GM21528 (cell line): ENCODE measurements at regions not wholly inside any gene's neighbourhood (a gene's known extent, or its start where the extent isn't known, plus 50 kb on each side); places are given as distances from the start of the nearest gene placed in this dataset.

Experiments used
- ATAC-seq: cut with Tn5 transposase; IDR thresholded peaks from one replicate; pipeline ENCODE4 v1.9.1; 2021; ENCODE audit warnings: mild to moderate bottlenecking, moderate library complexity; ENCODE audit not compliant: unreplicated experiment, low FRiP score

GRCh38 chr16:9185381-9185780 is 93.9 kb downstream of the HAPSTR1 start:
- no peak for ATAC-seq

- ATAC-seq = no peak
Observed at GRCh38 chr16:9186061-9186460, 94.6 kb downstream of the HAPSTR1 start.

- ATAC-seq = no peak
Observed at GRCh38 chr16:9188721-9189120, 97.3 kb downstream of the HAPSTR1 start.

- no peak for ATAC-seq
Observed at GRCh38 chr16:9191274-9191850, 99.9 kb downstream of the HAPSTR1 start.

GRCh38 chr16:9192746-9193145 is 101.3 kb downstream of the HAPSTR1 start:
- ATAC-seq = no peak

- no peak for ATAC-seq
Observed at GRCh38 chr16:9195287-9195686, 103.8 kb downstream of the HAPSTR1 start.

- no peak for ATAC-seq
Observed at GRCh38 chr16:9197957-9198661, 106.7 kb downstream of the HAPSTR1 start.

- ATAC-seq = no peak
Observed at GRCh38 chr16:9199311-9199710, 107.9 kb downstream of the HAPSTR1 start.

GRCh38 chr16:9199751-9200150 is 108.3 kb downstream of the HAPSTR1 start:
- ATAC-seq = no peak

- ATAC-seq = no peak
Observed at GRCh38 chr16:9203956-9204355, 112.5 kb downstream of the HAPSTR1 start.

- no peak for ATAC-seq
Observed at GRCh38 chr16:9205661-9206060, 114.2 kb downstream of the HAPSTR1 start.

- no peak for ATAC-seq
Observed at GRCh38 chr16:9206156-9206555, 114.7 kb downstream of the HAPSTR1 start.

- no peak for ATAC-seq
Observed at GRCh38 chr16:9212621-9213020, 121.2 kb downstream of the HAPSTR1 start.

GRCh38 chr16:9219813-9220212 is 128.4 kb downstream of the HAPSTR1 start:
- ATAC-seq = no peak

- no peak for ATAC-seq
Observed at GRCh38 chr16:9225527-9226316, 134.3 kb downstream of the HAPSTR1 start.

- no peak for ATAC-seq
Observed at GRCh38 chr16:9226924-9227323, 135.5 kb downstream of the HAPSTR1 start.

- no peak for ATAC-seq
Observed at GRCh38 chr16:9231039-9231438, 139.6 kb downstream of the HAPSTR1 start.

GRCh38 chr16:9232102-9232770 is 140.8 kb downstream of the HAPSTR1 start:
- no peak for ATAC-seq

GRCh38 chr16:9235867-9236266 is 144.4 kb downstream of the HAPSTR1 start:
- no peak for ATAC-seq

GRCh38 chr16:9236319-9236718 is 144.9 kb downstream of the HAPSTR1 start:
- no peak for ATAC-seq

- ATAC-seq = no peak
Observed at GRCh38 chr16:9238346-9238745, 146.9 kb downstream of the HAPSTR1 start.
